Liver (tissue), 8 donors: ENCODE measurements at regions not wholly inside any gene's neighbourhood (a gene's known extent, or its start where the extent isn't known, plus 50 kb on each side); places are given as distances from the start of the nearest gene placed in this dataset.

ENCODE experiments used
- DNase-seq: peaks from one replicate; pipeline ENCODE4 v3.0.0-alpha.2; 2017; ENCODE audit warnings: low spot score
- H3K27ac ChIP-seq, 2 donors: one replicate each; pipeline ENCODE4 v1.7.0; 2013; ENCODE audit warnings: inconsistent platforms in 2 of 2, low read length in 2 of 2, control low read depth in 1 of 2, low read depth in 1 of 2, mild to moderate bottlenecking in 1 of 2
- H3K27me3 ChIP-seq, 4 donors: one replicate each; pipeline versions ENCODE4 v1.6.1 to v1.7.0; 2013; ENCODE audit warnings: low read length in 3 of 4, inconsistent platforms in 1 of 4, mild to moderate bottlenecking in 1 of 4, moderate library complexity in 1 of 4; ENCODE audit not compliant: control insufficient read depth in 4 of 4, insufficient read depth in 4 of 4
- H3K36me3 ChIP-seq, 4 donors: one replicate each; pipeline versions ENCODE4 v1.6.1 to v1.7.0; 2013; ENCODE audit warnings: low read length in 3 of 4, mild to moderate bottlenecking in 3 of 4, low read depth in 1 of 4, moderate library complexity in 1 of 4; ENCODE audit not compliant: control insufficient read depth in 4 of 4, insufficient read depth in 3 of 4
- H3K4me1 ChIP-seq, 4 donors: one replicate each; pipeline versions ENCODE4 v1.6.1 to v1.7.0; 2013; ENCODE audit warnings: low read length in 3 of 4, mild to moderate bottlenecking in 3 of 4, moderate library complexity in 1 of 4; ENCODE audit not compliant: control insufficient read depth in 4 of 4, insufficient read depth in 4 of 4
- H3K4me3 ChIP-seq, 3 donors: one replicate each; pipeline versions ENCODE4 v1.6.1 to v1.7.0; 2013; ENCODE audit warnings: low read length in 3 of 3, control low read depth in 1 of 3, low read depth in 1 of 3, mild to moderate bottlenecking in 1 of 3
- H3K9ac ChIP-seq, 2 donors: one replicate each; pipeline ENCODE4 v1.7.0; 2013; ENCODE audit warnings: low read length in 2 of 2, mild to moderate bottlenecking in 2 of 2, moderate library complexity in 2 of 2, control low read depth in 1 of 2, low read depth in 1 of 2
- H3K9me3 ChIP-seq, 4 donors: one replicate each; pipeline versions ENCODE4 v1.6.1 to v1.7.0; 2013; ENCODE audit warnings: low read length in 3 of 4; ENCODE audit not compliant: control insufficient read depth in 4 of 4
- CTCF ChIP-seq: fragments of 150-350 bp; IDR thresholded peaks from 2 replicates; pipeline ENCODE4 v1.5.1; 2017; ENCODE audit warnings: improper control_type of control experiment, low read depth, low read length; ENCODE audit not compliant: missing input control
- EGR1 ChIP-seq, 2 donors: IDR thresholded peaks; 2 replicates each; pipeline ENCODE4 v1.6.1; 2016 to 2018; ENCODE audit warnings: antibody characterized with exemption in 2 of 2, low read depth in 2 of 2
- FOXA1 ChIP-seq: IDR thresholded peaks from 2 replicates; pipeline ENCODE4 v1.6.1; 2016; ENCODE audit warnings: antibody characterized with exemption
- FOXA2 ChIP-seq: IDR thresholded peaks from 2 replicates; pipeline ENCODE4 v1.6.1; 2016; ENCODE audit warnings: antibody characterized with exemption
- GABPA ChIP-seq, 2 donors: IDR thresholded peaks in 1 of 2; conservative IDR thresholded peaks in 1 of 2; 2 replicates each; pipeline ENCODE4 v1.6.1; 2016; ENCODE audit warnings: antibody characterized with exemption in 2 of 2, mild to moderate bottlenecking in 1 of 2, moderate library complexity in 1 of 2
- HNF4G ChIP-seq: IDR thresholded peaks from 2 replicates; pipeline ENCODE4 v1.6.1; 2016; ENCODE audit warnings: antibody characterized with exemption
- NR2F2 ChIP-seq: IDR thresholded peaks from 2 replicates; pipeline ENCODE4 v1.6.1; 2016; ENCODE audit warnings: antibody characterized with exemption
- RAD21 ChIP-seq, 2 donors: IDR thresholded peaks; 2 replicates each; pipeline ENCODE4 v1.6.1; 2016; ENCODE audit warnings: antibody characterized with exemption in 2 of 2, mild to moderate bottlenecking in 2 of 2
- RXRA ChIP-seq, 2 donors: IDR thresholded peaks; 2 replicates each; pipeline ENCODE4 v1.6.1; 2017 to 2018; ENCODE audit warnings: antibody characterized with exemption in 2 of 2, mild to moderate bottlenecking in 1 of 2
- SP1 ChIP-seq: IDR thresholded peaks from 2 replicates; pipeline ENCODE4 v1.6.1; 2018; ENCODE audit warnings: antibody characterized with exemption, mild to moderate bottlenecking
- YY1 ChIP-seq: IDR thresholded peaks from 2 replicates; pipeline ENCODE4 v1.6.1; 2016; ENCODE audit warnings: antibody characterized with exemption, mild to moderate bottlenecking
- WGBS: extraction: QIAGEN DNeasy Blood & Tissue Kit; methylation state at CpG from one replicate; pipeline ENCODE4 v1.1.7; 2013; 5-methylcytosine and 5-hydroxymethylcytosine counted together
- TF ChIP-seq, protein P1 (sequence below): IDR thresholded peaks from 2 replicates; pipeline ENCODE4 v1.6.1; 2016; ENCODE audit warnings: antibody characterized with exemption
- TF ChIP-seq, protein P2 (sequence below): IDR thresholded peaks from 2 replicates; pipeline ENCODE4 v1.6.1; 2016; ENCODE audit warnings: antibody characterized with exemption
- TF ChIP-seq, protein P3 (sequence below): IDR thresholded peaks from 2 replicates; pipeline ENCODE4 v1.6.1; 2016; ENCODE audit warnings: antibody characterized with exemption, mild to moderate bottlenecking
- donor health status: healthy.
- donor health status: healthy.
- donor health status: healthy.
- donor health status: healthy.
- donor health status: healthy.

- Histone ChIP-seq H3K36me3 (no peaks in the 10 kb centered on the region), H3K27ac (no peak overlapping the region), H3K9me3 (no peaks in the 10 kb centered on the region), H3K9ac (no peak overlapping the region), H3K4me3 (no peak overlapping the region), H3K27me3 (no peaks in the 10 kb centered on the region), H3K4me1 (no peaks in the 10 kb centered on the region)
- 53% methylated on average over 4 of the region's 4 CpGs for WGBS
- no peak for TF ChIP-seq NR2F2
- no peak for TF ChIP-seq YY1
- TF ChIP-seq, protein P1, sequence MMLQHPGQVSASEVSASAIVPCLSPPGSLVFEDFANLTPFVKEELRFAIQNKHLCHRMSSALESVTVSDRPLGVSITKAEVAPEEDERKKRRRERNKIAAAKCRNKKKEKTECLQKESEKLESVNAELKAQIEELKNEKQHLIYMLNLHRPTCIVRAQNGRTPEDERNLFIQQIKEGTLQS, result no peak
- no peak for TF ChIP-seq RAD21 (IDR thresholded peaks at IDR 0.05)
- TF ChIP-seq EGR1 (IDR thresholded peaks at IDR 0.05; ENCODE audit: low read depth in 2 of 2), result no peak
- TF ChIP-seq FOXA1, result no peak
- TF ChIP-seq SP1, result no peak
- no peak for TF ChIP-seq CTCF
- TF ChIP-seq GABPA (IDR thresholded peaks at IDR 0.05 in 1 of 2, conservative IDR thresholded peaks at IDR 0.05 in 1 of 2), result no peak
- TF ChIP-seq, protein P2, sequence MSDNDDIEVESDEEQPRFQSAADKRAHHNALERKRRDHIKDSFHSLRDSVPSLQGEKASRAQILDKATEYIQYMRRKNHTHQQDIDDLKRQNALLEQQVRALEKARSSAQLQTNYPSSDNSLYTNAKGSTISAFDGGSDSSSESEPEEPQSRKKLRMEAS, result no peak
- no peak for TF ChIP-seq HNF4G
- no peak for TF ChIP-seq FOXA2
- TF ChIP-seq, protein P3, sequence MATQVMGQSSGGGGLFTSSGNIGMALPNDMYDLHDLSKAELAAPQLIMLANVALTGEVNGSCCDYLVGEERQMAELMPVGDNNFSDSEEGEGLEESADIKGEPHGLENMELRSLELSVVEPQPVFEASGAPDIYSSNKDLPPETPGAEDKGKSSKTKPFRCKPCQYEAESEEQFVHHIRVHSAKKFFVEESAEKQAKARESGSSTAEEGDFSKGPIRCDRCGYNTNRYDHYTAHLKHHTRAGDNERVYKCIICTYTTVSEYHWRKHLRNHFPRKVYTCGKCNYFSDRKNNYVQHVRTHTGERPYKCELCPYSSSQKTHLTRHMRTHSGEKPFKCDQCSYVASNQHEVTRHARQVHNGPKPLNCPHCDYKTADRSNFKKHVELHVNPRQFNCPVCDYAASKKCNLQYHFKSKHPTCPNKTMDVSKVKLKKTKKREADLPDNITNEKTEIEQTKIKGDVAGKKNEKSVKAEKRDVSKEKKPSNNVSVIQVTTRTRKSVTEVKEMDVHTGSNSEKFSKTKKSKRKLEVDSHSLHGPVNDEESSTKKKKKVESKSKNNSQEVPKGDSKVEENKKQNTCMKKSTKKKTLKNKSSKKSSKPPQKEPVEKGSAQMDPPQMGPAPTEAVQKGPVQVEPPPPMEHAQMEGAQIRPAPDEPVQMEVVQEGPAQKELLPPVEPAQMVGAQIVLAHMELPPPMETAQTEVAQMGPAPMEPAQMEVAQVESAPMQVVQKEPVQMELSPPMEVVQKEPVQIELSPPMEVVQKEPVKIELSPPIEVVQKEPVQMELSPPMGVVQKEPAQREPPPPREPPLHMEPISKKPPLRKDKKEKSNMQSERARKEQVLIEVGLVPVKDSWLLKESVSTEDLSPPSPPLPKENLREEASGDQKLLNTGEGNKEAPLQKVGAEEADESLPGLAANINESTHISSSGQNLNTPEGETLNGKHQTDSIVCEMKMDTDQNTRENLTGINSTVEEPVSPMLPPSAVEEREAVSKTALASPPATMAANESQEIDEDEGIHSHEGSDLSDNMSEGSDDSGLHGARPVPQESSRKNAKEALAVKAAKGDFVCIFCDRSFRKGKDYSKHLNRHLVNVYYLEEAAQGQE, result no peak
- TF ChIP-seq RXRA (IDR thresholded peaks at IDR 0.05), result no peak
- DNase-seq, result no peak
Measured at GRCh38 chr3:180798197-180798596, 114.3 kb upstream of the FXR1 start.

DNA sequence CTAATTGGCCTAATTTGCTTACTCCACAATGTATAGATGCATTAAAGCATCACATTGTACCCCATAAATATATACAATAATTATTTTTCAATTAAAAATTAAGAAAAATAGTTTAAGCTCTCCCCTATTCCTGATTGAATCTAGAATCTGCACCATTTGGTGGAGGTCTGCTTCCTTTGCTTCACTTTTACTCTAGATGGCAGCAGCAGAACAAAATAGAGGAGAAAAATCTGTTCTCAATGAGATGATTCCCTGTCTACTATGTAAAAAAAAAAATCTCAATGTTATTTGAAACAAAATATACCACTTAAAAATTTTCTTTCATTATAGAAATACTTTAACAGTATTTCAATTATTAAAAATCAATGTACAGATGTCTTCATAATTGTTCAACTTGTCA is 109.6 kb upstream of the FXR1 start:
- Histone ChIP-seq H3K36me3 (no peaks in the 10 kb centered on the region), H3K9me3 (no peaks in the 10 kb centered on the region), H3K27ac (no peak overlapping the region), H3K27me3 (no peaks in the 10 kb centered on the region), H3K9ac (no peak overlapping the region), H3K4me1 (no peaks in the 10 kb centered on the region), H3K4me3 (no peak overlapping the region)
- DNase-seq, result no peak
- no peak for TF ChIP-seq YY1
- TF ChIP-seq RAD21 (IDR thresholded peaks at IDR 0.05), result peak; percentile 73 to 75
- TF ChIP-seq CTCF, result peak; percentile 44
- no peak for TF ChIP-seq HNF4G
